Vagina (tissue), 2 donors: ENCODE measurements at regions not wholly inside any gene's neighbourhood (a gene's known extent, or its start where the extent isn't known, plus 50 kb on each side); places are given as distances from the start of the nearest gene placed in this dataset.

Experiments used
- DNase-seq, 2 donors: peaks; one replicate each; pipeline ENCODE4 v3.0.0-alpha.2; 2017; ENCODE audit errors: extremely low spot score in 2 of 2
- H3K27ac ChIP-seq: fragments of 200-600 bp; sonication (generic); one replicate; pipeline ENCODE4 v1.5.1; 2019
- H3K27me3 ChIP-seq: fragments of 200-600 bp; sonication (generic); one replicate; pipeline ENCODE4 v1.5.1; 2019
- H3K36me3 ChIP-seq, 2 donors: fragments of 200-600 bp; sonication (generic); one replicate each; pipeline ENCODE4 v1.5.1; 2017 to 2019
- H3K4me1 ChIP-seq: fragments of 200-600 bp; sonication (generic); one replicate; pipeline ENCODE4 v1.5.1; 2019
- H3K4me3 ChIP-seq, 2 donors: fragments of 200-600 bp; sonication (generic); 1 replicate in 1 of 2; 2 replicates in 1 of 2; pipeline ENCODE4 v1.5.1; 2016 to 2019
- H3K9me3 ChIP-seq: fragments of 200-600 bp; sonication (generic); one replicate; pipeline ENCODE4 v1.5.1; 2019
- POLR2A ChIP-seq, 2 donors: fragments of 450-650 bp; IDR thresholded peaks; one replicate each; pipeline ENCODE4 v1.6.1; 2017; ENCODE audit warnings: antibody characterized with exemption in 2 of 2, mild to moderate bottlenecking in 2 of 2, moderate library complexity in 2 of 2
- POLR2AphosphoS5 ChIP-seq, 2 donors: sonication (generic); formaldehyde crosslinking; IDR thresholded peaks; one replicate each; pipeline ENCODE4 v1.9.0; 2017; ENCODE audit warnings: antibody characterized with exemption in 2 of 2, mild to moderate bottlenecking in 2 of 2, low read depth in 1 of 2; ENCODE audit not compliant: insufficient read depth in 1 of 2
- intact Hi-C: fragments of 100-400 bp; cut with DNase I; formaldehyde crosslinking; loops from one replicate; pipeline ENCODE4 v1.15.1; 2023
- TF ChIP-seq, protein P1 (sequence below), 3 experiments: fragments of 450-650 bp in 2 of 3; fragments of 200-600 bp in 1 of 3; sonication (generic) in 1 of 3; IDR thresholded peaks; one replicate each; pipeline ENCODE4 v1.5.1; 2017 to 2019; ENCODE audit warnings: antibody characterized with exemption in 3 of 3, mild to moderate bottlenecking in 2 of 3, moderate library complexity in 2 of 3

DNA sequence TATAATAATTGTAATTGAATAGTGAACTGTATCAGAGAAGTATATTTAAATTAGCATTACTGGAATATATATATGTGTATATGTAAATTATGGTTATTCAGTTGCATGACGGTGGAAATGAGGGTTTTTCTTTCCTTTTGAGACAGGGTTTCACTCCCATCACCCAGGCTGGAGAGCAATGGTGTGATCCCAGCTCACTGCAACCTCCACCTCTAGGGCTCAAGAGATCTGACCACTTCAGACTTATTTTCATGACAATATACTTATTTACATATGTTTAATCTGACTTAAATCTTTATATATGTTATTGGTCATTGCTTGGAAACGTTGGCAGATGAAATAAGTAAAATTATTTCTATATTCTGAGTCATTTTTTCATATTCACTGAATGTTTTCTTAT is 744.4 kb upstream of the PRR20A start:
- Histone ChIP-seq H3K27ac (no peak overlapping the region), H3K4me1 (no peaks in the 10 kb centered on the region), H3K4me3 (no peak overlapping the region), H3K36me3 (no peaks in the 10 kb centered on the region), H3K27me3 (no peaks in the 10 kb centered on the region), H3K9me3 (no peaks in the 10 kb centered on the region)
- DNase-seq: no peak
- TF ChIP-seq POLR2AphosphoS5 (IDR thresholded peaks at IDR 0.05; ENCODE audit: insufficient read depth in 1 of 2, low read depth in 1 of 2): no peak
- TF ChIP-seq, protein P1, sequence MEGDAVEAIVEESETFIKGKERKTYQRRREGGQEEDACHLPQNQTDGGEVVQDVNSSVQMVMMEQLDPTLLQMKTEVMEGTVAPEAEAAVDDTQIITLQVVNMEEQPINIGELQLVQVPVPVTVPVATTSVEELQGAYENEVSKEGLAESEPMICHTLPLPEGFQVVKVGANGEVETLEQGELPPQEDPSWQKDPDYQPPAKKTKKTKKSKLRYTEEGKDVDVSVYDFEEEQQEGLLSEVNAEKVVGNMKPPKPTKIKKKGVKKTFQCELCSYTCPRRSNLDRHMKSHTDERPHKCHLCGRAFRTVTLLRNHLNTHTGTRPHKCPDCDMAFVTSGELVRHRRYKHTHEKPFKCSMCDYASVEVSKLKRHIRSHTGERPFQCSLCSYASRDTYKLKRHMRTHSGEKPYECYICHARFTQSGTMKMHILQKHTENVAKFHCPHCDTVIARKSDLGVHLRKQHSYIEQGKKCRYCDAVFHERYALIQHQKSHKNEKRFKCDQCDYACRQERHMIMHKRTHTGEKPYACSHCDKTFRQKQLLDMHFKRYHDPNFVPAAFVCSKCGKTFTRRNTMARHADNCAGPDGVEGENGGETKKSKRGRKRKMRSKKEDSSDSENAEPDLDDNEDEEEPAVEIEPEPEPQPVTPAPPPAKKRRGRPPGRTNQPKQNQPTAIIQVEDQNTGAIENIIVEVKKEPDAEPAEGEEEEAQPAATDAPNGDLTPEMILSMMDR (IDR thresholded peaks at IDR 0.05): no peak
- no peak for TF ChIP-seq POLR2A (IDR thresholded peaks at IDR 0.05)
- intact Hi-C loops: no loop called here

DNA sequence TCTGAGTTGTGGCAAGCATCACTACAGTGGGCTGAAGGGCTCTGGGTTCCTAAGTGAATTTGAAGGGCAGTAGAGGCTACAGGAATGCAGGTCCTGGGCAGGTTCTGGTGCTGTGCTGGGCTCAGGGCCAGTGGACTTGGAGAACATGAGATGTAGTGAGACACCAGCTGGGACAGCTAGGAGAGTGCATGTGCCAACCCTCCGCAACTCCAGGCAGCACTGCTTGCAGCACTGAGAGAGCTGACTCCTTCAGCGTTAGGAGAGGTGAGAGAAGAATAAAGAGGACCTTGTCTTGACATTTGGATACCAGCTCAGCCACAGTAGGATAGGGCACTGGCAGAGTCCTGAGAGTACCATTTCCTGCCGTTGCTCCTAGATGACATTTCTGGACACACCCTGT is 739.9 kb upstream of the PRR20A start:
- Histone ChIP-seq H3K27me3 (no peaks in the 10 kb centered on the region), H3K9me3 (no peaks in the 10 kb centered on the region), H3K4me3 (no peak overlapping the region), H3K27ac (no peak overlapping the region), H3K4me1 (no peaks in the 10 kb centered on the region), H3K36me3 (no peaks in the 10 kb centered on the region)
- intact Hi-C loops: no loop called here
- no peak for DNase-seq
- TF ChIP-seq POLR2AphosphoS5 (IDR thresholded peaks at IDR 0.05; ENCODE audit: insufficient read depth in 1 of 2, low read depth in 1 of 2): no peak
- TF ChIP-seq POLR2A (IDR thresholded peaks at IDR 0.05): no peak
- TF ChIP-seq, protein P1 (IDR thresholded peaks at IDR 0.05): no peak

DNA sequence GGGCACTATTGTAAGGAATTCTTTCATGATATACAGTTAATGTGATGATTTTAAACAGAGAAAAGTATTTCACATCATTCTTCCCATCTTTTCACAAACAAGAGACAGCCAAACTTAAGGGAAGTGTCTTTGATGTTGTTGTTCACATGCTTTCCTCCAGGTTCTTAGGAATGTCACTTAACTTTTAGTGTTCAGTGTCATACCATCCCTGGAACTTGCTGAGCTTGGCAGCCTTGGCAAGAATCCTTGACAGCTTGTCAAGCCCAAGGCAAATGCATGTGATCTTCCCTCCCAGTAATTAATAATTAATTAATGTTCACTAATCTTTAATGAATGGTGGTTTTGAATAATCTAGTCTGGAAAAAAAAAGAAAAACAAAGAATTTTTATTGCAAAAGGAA is 727.9 kb upstream of the PRR20A start:
- DNase-seq: no peak
- H3K36me3 ChIP-seq: no peaks in the 10 kb centered on the region
- H3K9me3 ChIP-seq: no peaks in the 10 kb centered on the region
- H3K27me3 ChIP-seq: no peaks in the 10 kb centered on the region
- no peak overlapping the region for H3K4me3 ChIP-seq
- no peak overlapping the region for H3K27ac ChIP-seq
- no peak for TF ChIP-seq POLR2AphosphoS5 (IDR thresholded peaks at IDR 0.05; ENCODE audit: insufficient read depth in 1 of 2, low read depth in 1 of 2)
- TF ChIP-seq POLR2A (IDR thresholded peaks at IDR 0.05): no peak
- TF ChIP-seq, protein P1 (IDR thresholded peaks at IDR 0.05): no peak
- intact Hi-C loops: no loop called here
- H3K4me1 ChIP-seq: no peaks in the 10 kb centered on the region

DNA sequence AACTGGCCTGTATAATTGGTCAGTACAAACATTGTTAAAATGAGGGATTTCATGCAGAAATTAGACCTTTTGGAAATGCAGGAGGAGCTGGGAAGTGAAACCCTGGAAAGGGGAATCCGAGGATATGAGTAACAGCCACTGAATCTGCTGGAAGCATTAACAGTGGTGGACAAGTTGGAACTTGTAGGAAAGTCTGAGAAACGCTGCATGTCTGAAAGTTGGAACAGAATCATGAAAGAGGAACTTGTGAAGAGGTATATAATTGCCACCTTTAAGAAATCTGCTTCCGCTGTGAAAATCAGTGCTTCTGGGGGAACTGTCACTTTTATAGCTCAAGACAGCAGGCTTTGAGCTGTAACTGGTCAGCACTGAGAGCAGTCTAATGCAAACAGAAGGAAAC is 716.5 kb upstream of the PRR20A start:
- intact Hi-C loops: no loop called here
- H3K4me1 ChIP-seq: no peaks in the 10 kb centered on the region
- no peaks in the 10 kb centered on the region for H3K9me3 ChIP-seq
- no peak for DNase-seq
- no peaks in the 10 kb centered on the region for H3K27me3 ChIP-seq
- TF ChIP-seq, protein P1 (IDR thresholded peaks at IDR 0.05): no peak
- TF ChIP-seq POLR2A (IDR thresholded peaks at IDR 0.05) (no peak), POLR2AphosphoS5 (IDR thresholded peaks at IDR 0.05; ENCODE audit: insufficient read depth in 1 of 2, low read depth in 1 of 2) (no peak)
- H3K36me3 ChIP-seq: no peaks in the 10 kb centered on the region
- H3K4me3 ChIP-seq: no peak overlapping the region
- H3K27ac ChIP-seq: no peak overlapping the region

DNA sequence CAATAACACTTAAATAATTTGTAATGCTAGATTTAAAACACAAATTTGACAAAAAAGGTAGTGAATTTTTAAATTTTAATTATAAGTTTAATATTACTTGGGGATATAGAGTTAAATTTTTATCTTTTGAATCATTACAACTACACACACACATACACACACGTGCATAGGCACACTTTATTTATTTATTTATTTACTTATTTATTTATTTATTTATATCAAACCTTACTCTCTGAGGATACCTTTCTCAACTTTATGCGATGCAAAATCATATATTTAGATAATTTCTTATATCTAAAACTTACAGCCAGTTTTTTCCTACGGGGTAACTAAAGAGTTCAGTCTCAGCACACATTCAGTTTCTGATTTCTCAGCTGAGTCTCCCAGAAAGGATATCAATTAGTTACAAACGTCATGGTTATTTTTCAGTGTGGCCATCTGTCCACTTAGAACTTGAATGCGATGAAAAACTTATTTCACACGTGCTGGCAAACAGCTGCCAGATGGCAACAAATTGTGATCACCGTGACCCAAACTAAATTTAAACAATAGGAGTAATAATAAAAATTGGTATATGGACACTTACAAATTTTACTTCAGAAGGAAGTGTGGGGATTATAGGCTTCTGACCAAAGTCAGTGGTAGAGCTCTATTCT is 683.1 kb upstream of the PRR20A start:
- intact Hi-C loops: no loop called here
- Histone ChIP-seq H3K27ac (no peak overlapping the region), H3K9me3 (no peaks in the 10 kb centered on the region), H3K36me3 (no peaks in the 10 kb centered on the region), H3K27me3 (no peaks in the 10 kb centered on the region), H3K4me1 (no peaks in the 10 kb centered on the region), H3K4me3 (no peak overlapping the region)
- TF ChIP-seq, protein P1 (IDR thresholded peaks at IDR 0.05): no peak
- TF ChIP-seq POLR2A (IDR thresholded peaks at IDR 0.05) (no peak), POLR2AphosphoS5 (IDR thresholded peaks at IDR 0.05; ENCODE audit: insufficient read depth in 1 of 2, low read depth in 1 of 2) (no peak)
- no peak for DNase-seq
